ENCODE measurements at regions not wholly inside any gene's neighbourhood (a gene's known extent, or its start where the extent isn't known, plus 50 kb on each side); places are given as distances from the start of the nearest gene placed in this dataset.
"Not testable (repeated sequence)": the region's sequence is repeated elsewhere in the genome, so short reads cannot be mapped to it uniquely, and the experiment has no call there.

- intact Hi-C loops (cut with micrococcal nuclease; ENCODE audit: unreplicated experiment): loop anchor here (10.0 kb wide), 1 partner anchor 55 kb away; no protein-coding TSS in a partner anchor
- H3K36me3 ChIP-seq (ENCODE audit: insufficient read depth, low read length, poor library complexity, severe bottlenecking): no peaks in the 10 kb centered on the region
- TF ChIP-seq, protein P1, sequence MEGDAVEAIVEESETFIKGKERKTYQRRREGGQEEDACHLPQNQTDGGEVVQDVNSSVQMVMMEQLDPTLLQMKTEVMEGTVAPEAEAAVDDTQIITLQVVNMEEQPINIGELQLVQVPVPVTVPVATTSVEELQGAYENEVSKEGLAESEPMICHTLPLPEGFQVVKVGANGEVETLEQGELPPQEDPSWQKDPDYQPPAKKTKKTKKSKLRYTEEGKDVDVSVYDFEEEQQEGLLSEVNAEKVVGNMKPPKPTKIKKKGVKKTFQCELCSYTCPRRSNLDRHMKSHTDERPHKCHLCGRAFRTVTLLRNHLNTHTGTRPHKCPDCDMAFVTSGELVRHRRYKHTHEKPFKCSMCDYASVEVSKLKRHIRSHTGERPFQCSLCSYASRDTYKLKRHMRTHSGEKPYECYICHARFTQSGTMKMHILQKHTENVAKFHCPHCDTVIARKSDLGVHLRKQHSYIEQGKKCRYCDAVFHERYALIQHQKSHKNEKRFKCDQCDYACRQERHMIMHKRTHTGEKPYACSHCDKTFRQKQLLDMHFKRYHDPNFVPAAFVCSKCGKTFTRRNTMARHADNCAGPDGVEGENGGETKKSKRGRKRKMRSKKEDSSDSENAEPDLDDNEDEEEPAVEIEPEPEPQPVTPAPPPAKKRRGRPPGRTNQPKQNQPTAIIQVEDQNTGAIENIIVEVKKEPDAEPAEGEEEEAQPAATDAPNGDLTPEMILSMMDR (conservative IDR thresholded peaks at IDR 0.05; ENCODE audit: low read depth, low read length): no peak
- no peak for TF ChIP-seq EZH2 (IDR thresholded peaks at IDR 0.05; ENCODE audit: borderline replicate concordance, low read depth, low read length, poor library complexity, severe bottlenecking)
- no peaks in the 10 kb centered on the region for H3K4me1 ChIP-seq (ENCODE audit: insufficient read depth, low read length, poor library complexity, severe bottlenecking)
- POLR2A ChIA-PET (ENCODE audit: low non-redundant PET): no interaction called here
- H3K27me3 ChIP-seq (replicated peaks; ENCODE audit: insufficient read depth, low read depth, low read length, poor library complexity): no peaks in the 10 kb centered on the region
- CTCF ChIA-PET: interaction anchor here (0.6 kb wide), 1 partner anchor 27 kb away, joined by 4 read pairs; no protein-coding TSS in a partner anchor
- no peak overlapping the region for H3K27ac ChIP-seq (ENCODE audit: low read depth, low read length, poor library complexity, severe bottlenecking)
- H3K9me3 ChIP-seq (ENCODE audit: low read depth, low read length, poor library complexity, severe bottlenecking): no peaks in the 10 kb centered on the region
- DNase-seq (ENCODE audit: low spot score): no peak
- no TSS peak for BruUV-seq (replicated peaks)
- H3K4me3 ChIP-seq (ENCODE audit: low read depth, low read length, poor library complexity, severe bottlenecking): no peak overlapping the region
Observed at GRCh38 chr9:26639761-26640160, 252.8 kb downstream of the CAAP1 start.

GRCh38 chr9:26637101-26637500 lies 255.5 kb downstream of the CAAP1 start:
- CTCF ChIA-PET: no interaction called here
- no peak for TF ChIP-seq EZH2 (IDR thresholded peaks at IDR 0.05; ENCODE audit: borderline replicate concordance, low read depth, low read length, poor library complexity, severe bottlenecking)
- TF ChIP-seq, protein P1 (conservative IDR thresholded peaks at IDR 0.05; ENCODE audit: low read depth, low read length): no peak

DNA sequence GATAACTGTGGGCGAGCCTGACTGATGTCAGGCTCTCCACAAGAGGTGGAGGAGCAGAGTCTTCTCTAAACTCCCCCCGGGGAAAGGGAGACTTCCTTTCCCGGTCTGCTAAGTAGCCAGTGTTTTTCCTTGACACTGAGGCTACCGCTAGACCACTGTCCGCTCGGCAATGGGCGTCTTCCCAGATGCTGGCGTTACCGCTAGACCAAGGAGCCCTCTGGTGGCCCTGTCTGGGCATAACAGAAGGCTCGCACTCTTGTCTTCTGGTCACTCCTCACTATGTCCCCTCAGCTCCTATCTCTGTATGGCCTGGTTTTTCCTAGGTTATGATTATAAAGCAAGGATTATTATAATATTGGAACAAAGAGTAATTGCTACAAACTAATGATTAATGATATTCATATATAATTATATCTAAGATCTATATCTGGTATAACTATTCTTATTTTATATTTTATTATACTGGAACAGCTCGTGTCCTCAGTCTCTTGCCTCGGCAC lies 278.7 kb downstream of the CAAP1 start:
- H3K27me3 ChIP-seq (replicated peaks; ENCODE audit: insufficient read depth, low read depth, low read length, poor library complexity); BruUV-seq (replicated peaks); CTCF ChIA-PET; H3K27ac ChIP-seq (ENCODE audit: low read depth, low read length, poor library complexity, severe bottlenecking); H3K9me3 ChIP-seq (ENCODE audit: low read depth, low read length, poor library complexity, severe bottlenecking); DNase-seq (ENCODE audit: low spot score); H3K4me3 ChIP-seq (ENCODE audit: low read depth, low read length, poor library complexity, severe bottlenecking); POLR2A ChIA-PET (ENCODE audit: low non-redundant PET); H3K4me1 ChIP-seq (ENCODE audit: insufficient read depth, low read length, poor library complexity, severe bottlenecking); H3K36me3 ChIP-seq (ENCODE audit: insufficient read depth, low read length, poor library complexity, severe bottlenecking): not testable (repeated sequence)
- TF ChIP-seq, protein P1 (conservative IDR thresholded peaks at IDR 0.05; ENCODE audit: low read depth, low read length): peak; percentile 39; the same call in 1 of the 2 replicates
- intact Hi-C loops (cut with micrococcal nuclease; ENCODE audit: unreplicated experiment): loop anchor here (5.0 kb wide), 1 partner anchor 652 kb away; no protein-coding TSS in a partner anchor

More at GRCh38 chr9:26637101-26637500, 255.5 kb downstream of the CAAP1 start:
- intact Hi-C loops (cut with micrococcal nuclease; ENCODE audit: unreplicated experiment): no loop called here
- no peak overlapping the region for H3K27ac ChIP-seq (ENCODE audit: low read depth, low read length, poor library complexity, severe bottlenecking)
- POLR2A ChIA-PET (ENCODE audit: low non-redundant PET): no interaction called here
- H3K36me3 ChIP-seq (ENCODE audit: insufficient read depth, low read length, poor library complexity, severe bottlenecking): no peaks in the 10 kb centered on the region
- no peak for DNase-seq (ENCODE audit: low spot score)
- H3K27me3 ChIP-seq (replicated peaks; ENCODE audit: insufficient read depth, low read depth, low read length, poor library complexity): no peaks in the 10 kb centered on the region
- H3K4me1 ChIP-seq (ENCODE audit: insufficient read depth, low read length, poor library complexity, severe bottlenecking): no peaks in the 10 kb centered on the region
- no TSS peak for BruUV-seq (replicated peaks)
- H3K4me3 ChIP-seq (ENCODE audit: low read depth, low read length, poor library complexity, severe bottlenecking): no peak overlapping the region
- H3K9me3 ChIP-seq (ENCODE audit: low read depth, low read length, poor library complexity, severe bottlenecking): no peaks in the 10 kb centered on the region

All from A673 (cell line).